A673 (cell line): ENCODE measurements at regions not wholly inside any gene's neighbourhood (a gene's known extent, or its start where the extent isn't known, plus 50 kb on each side); places are given as distances from the start of the nearest gene placed in this dataset.

Experiments
- CTCF ChIP-seq: fragments of 300-800, 200-600 bp; sonication (generic); conservative IDR thresholded peaks from 2 replicates; pipeline ENCODE4 v1.5.1; 2017; ENCODE audit warnings: low read depth, mild to moderate bottlenecking, antibody characterized with exemption, low read length, moderate library complexity, mixed read lengths
- EZH2 ChIP-seq: fragments of 200-600 bp; sonication (generic); IDR thresholded peaks from 2 replicates; pipeline ENCODE4 v1.6.1; 2017; ENCODE audit warnings: borderline replicate concordance, low read depth, mild to moderate bottlenecking, mixed read lengths, antibody characterized with exemption, low read length; ENCODE audit not compliant: poor library complexity, severe bottlenecking

- TF ChIP-seq CTCF = no peak
- no peak for TF ChIP-seq EZH2
Measured at GRCh38 chr1:29855561-29856160, 619.3 kb downstream of the PTPRU start.
